GM18502 (cell line): ENCODE measurements at regions not wholly inside any gene's neighbourhood (a gene's known extent, or its start where the extent isn't known, plus 50 kb on each side); places are given as distances from the start of the nearest gene placed in this dataset.
"Not testable (repeated sequence)": the region's sequence is repeated elsewhere in the genome, so short reads cannot be mapped to it uniquely, and the experiment has no call there.

Source experiments
- ATAC-seq: cut with Tn5 transposase; IDR thresholded peaks from one replicate; pipeline ENCODE4 v1.9.1; 2021; ENCODE audit warnings: mild to moderate bottlenecking; ENCODE audit not compliant: unreplicated experiment, poor library complexity

DNA sequence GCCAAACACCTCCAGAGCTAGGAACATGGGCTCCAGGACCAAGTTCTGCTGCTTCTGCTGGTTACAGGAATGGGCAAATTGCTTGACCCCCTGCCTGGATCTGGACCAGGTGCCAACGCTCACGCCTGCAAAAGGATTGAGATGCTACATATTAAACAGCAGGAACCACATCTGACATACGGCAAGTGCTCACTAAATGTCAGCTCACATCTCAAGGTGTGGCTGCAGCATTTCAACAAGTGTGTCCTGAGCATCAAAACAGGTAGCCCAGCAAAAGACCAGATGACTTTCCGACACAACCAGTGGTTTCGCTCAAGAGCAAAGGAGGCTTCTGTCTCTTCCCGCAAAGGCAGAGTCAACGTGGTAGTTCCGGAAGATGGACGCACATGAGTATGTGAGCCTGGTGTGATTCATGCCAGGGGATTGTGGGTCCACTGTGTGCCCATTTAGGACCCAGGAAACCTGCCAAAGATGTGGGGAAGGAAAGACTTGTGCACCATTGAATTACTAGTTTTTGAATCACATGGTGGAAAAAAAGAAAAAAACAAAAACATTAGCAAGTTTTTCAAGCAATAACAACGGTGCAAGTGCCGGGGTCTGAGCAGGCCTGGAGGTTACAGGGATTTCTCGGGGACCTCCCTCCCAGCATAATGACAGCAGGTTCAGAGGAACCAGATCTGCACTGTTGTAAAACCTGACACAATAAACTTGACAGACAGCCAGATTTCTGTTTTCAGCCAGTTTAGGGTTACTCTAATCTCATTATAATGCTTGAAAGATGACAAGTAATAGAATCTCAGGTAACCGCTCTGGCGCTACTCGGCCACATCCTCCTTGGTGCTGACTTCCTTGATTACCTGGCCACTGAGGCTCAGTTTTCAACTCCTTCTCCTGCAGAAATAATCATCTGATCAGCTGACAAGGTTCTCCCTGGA is 77.9 kb downstream of the SOX1 start:
- no peak for ATAC-seq

DNA sequence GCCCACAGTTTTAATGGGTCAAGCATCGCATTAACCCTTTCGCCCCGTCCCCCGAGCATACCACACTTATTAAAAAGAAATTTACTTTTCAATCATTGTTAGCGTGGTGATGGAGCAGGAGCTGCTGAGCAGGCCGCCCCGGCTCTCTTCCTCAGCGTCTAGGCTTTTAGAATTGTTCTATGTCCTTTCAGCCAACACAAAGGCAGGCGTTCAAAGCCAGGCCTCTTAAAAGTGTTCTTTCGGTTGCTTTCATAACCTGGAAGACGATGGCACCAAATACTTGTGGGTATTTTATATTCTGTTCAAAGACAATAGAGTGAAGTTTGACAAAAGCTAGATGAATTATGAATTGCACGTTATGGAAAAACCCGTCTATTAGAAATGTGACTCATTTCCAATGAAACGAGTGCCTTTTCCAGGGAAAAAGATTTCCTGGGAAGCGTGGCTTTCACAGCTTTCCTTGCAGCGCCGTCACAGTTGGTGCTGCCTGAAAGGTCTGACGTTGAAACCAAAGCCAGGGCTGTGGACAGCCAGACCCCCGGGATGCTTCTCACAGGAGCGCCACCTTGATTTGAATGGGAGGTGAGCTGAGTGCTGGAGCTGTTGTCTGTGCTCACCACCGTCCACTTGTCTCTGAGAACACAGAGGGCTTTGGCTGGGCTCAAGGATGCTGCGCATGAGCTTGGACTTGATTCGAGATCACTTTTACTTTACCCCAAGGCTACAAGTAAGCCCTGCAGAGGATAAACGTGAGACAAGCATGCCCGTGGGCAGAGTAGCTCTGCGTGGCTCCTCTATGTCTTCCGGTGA is 78.8 kb downstream of the SOX1 start:
- ATAC-seq = no peak

DNA sequence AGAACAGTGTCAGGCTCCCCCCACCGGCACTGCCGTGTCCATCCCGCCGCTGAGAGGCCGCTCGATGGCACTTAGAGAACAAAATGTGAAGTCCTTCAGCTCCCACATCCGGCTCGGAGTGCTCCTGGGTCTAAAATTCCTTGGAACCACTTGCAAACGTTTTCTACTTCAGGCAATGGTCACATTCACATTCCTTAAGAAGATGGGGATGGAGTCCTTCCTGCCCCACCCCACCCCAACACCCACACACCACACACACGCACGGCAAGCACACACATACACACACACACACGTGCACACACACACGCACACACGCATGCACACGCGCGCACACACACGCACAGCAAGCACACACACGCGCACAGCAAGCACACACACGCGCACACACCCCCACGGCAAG is 83.4 kb downstream of the SOX1 start:
- ATAC-seq = no peak

DNA sequence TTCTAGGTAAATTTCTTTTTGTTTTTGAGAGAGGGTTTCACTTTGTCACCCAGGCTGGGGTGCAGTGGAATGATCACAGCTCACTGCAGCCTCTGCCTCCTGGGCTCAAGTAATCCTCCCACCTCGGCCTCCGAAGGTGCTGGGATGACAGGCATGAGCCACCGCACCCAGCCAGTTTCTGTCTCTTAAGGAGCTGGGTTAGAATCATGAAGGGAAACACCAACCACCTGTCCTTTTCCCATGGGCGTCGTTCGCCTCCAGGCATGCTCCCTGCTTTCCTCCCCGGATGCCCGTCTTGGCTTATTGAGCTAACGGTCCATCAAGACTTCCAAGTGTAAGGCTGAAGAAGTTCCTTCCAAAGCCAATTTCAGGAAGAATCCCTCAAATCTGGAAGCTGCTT is 85.9 kb downstream of the SOX1 start:
- ATAC-seq = no peak

DNA sequence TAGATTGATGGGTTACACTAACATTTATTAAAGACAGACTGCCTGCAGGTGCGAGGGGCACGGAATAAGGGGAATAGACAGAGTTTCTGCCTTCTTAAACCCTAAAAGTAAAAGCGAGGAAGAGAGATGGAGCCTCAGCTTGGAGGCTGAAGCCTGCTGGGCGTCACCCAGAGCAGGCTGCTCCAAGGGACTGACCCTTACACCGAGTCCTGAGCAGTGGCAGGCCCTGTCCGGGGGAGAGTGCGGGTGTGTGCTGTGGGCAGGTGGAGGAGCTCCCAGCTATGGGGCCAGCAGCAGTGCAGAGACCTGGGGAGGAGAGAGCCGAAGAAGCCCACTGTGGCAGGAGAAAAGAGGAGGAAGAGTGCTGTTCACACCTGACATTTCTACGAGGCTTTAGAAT is 86.4 kb downstream of the SOX1 start:
- no peak for ATAC-seq

DNA sequence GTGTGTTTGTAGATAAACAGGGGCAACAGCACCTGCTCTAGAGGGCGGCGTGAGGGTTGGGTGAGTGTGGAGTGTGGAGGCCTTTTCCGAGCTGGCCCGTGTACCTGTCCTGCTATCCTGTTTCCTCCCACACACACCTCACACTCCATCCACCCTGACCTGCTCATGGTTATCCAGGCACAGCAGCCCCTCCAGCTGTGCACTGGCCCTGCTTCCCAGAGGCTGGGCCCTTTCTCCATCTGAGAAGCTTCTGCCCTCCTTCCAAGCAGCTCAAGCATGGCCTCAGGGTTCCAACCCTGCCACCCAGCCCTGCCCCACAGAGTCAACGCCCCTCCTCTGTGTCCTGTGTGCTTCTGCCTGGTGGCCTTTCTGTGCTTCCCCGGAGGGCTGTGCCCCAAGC is 86.9 kb downstream of the SOX1 start:
- no peak for ATAC-seq

DNA sequence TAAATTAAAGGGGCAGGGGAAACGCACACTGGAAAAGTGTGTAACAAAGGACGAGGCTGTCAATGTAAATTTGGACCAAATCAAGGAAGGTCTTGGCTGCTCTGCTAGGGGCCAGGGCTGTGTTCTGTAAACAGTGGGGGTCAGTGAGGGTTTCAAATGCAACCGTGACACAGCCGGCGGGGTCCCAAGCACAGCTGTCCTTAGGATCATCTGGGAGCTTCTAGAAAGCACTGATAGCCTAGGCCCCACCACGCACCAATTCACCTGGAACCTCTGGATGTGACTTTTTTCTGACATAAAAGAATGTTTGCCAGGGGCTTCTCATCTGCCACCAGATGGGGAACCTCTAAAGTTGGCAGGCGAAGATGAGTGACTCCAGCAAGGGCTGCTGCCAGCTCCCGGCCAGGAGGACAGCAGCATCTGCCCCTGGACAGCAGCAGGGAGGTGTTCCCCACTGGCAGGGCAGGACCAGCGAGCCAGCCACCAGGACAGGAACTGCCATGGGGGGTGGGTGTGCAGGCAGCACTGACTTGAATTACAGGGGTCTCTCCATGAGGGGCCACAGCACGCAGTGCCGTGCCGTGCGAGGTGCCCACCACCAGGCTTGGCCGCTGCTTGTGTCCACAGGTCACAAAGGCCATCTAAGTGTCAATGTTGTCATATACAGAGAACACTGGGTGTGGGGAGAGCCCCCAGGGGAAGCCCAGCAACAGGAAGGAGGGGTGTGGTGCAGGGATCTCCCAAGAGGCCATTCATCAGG is 87.5 kb downstream of the SOX1 start:
- ATAC-seq = no peak

DNA sequence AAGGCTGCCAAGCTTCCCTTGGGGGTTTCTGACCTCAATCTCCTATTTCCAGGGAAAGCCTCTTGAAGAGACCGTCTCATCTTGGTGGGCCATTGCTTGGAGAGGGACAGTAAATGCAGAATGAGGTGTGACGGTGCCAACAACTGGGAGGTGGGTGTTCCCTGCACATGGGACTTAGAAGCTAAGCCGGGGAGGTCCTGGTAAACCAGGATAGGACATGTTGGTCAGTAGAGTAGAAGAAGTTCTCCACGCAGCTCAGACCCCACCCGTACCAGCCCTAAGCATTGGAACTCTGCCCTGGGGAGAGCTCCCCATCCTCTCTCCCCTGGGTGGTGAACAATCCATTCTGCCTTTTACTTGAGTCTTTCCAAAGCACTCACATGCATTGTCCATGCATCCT is 92.0 kb downstream of the SOX1 start:
- no peak for ATAC-seq

DNA sequence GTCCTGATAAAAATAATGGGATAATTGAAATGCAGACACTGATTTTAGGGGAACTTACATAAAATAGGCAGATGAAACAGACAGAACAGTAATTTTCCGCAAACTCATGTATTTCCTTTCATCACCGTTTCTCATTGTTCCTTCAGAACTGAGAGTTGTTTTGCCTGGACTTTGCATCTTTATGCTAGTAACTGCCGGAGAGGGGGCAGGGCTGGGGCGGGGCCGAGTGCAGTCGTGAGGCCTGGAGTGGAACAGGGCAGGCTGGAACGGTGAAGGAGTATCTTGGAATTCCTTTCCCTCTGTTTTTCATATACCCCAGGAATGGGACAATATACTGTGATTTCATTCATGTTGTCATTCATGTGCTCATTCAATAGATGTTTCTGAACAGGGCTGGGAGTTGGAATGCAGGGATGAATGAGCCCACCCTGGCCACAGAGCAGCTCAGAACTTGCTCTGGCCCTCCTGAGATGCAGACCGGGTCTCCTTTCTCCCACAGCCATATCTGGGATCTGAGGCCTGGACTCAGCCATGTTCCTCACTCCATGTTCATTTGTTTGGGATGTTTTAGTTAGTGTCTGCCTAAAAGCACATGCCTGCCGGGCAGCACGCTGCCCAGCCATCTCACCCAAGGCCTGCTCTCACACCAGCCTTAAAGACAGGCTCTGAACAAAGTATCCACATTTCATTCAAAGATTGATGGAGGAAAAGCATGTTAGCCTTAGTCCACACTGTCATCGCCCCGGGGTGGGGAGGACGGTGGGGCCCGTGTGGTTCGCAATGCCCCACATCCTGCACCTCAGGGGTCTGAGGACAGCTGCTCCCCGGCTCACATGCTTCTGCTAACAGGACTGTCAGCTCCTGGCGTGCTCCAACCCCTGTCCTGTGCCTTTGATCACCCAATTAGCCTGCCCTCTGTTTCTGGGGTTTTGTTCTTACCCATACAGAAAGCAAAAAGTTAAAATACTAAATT is 92.9 kb downstream of the SOX1 start:
- ATAC-seq = no peak

DNA sequence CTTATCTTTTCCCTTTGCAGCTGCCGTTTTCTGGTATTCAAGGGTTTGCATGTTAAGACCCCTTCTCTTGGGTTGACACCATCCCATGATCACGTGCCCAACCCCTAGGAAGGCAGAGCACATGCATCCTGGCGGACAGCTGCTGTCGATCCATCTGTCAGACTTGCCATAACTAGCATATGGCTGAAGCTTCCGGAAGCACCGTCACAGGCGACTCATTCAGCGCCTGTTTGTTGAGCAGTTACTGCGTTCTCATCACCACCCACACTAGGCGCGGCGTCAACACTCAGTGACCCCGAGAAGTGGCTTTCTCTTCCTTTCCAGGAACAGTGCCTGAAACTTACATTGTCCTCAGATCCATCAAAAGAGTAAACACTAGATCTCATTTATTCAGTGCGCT is 93.6 kb downstream of the SOX1 start:
- ATAC-seq = no peak

DNA sequence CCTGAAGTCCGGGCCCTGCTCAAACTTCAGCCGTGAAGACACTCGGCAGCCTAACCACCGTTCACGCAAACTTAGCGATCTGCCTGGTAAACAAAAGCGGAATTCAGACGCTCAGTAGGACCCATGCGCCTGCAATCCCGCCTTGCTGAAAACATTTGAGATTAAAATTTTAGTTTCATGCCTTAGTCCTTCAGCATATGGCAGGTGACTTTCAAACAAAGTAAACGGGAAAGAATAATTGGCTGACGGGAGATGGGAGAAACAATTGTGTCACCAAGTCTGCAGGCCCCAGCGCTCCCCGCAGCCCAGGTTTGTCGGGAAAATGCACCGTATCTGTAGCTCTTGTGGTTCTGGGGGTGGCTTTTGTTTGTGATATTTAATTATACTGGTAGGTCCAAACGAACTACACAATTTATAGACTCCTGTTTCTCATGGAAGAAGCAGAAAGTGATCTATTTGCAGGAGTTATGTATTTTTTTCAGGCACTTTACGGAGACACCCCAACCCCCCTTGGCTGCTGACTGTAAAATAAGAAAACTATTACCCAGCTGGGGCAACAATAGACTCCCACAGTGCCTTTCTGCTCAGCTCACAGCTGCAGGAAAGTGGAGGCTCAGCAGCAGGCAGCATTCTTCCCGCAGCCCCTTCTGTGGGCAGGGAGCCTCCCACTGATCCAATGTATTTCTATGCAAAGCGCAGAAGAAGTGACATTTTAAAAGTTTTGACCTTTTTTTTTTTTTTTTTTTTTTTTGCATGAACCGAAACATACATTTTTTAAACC is 94.8 kb downstream of the SOX1 start:
- no peak for ATAC-seq

DNA sequence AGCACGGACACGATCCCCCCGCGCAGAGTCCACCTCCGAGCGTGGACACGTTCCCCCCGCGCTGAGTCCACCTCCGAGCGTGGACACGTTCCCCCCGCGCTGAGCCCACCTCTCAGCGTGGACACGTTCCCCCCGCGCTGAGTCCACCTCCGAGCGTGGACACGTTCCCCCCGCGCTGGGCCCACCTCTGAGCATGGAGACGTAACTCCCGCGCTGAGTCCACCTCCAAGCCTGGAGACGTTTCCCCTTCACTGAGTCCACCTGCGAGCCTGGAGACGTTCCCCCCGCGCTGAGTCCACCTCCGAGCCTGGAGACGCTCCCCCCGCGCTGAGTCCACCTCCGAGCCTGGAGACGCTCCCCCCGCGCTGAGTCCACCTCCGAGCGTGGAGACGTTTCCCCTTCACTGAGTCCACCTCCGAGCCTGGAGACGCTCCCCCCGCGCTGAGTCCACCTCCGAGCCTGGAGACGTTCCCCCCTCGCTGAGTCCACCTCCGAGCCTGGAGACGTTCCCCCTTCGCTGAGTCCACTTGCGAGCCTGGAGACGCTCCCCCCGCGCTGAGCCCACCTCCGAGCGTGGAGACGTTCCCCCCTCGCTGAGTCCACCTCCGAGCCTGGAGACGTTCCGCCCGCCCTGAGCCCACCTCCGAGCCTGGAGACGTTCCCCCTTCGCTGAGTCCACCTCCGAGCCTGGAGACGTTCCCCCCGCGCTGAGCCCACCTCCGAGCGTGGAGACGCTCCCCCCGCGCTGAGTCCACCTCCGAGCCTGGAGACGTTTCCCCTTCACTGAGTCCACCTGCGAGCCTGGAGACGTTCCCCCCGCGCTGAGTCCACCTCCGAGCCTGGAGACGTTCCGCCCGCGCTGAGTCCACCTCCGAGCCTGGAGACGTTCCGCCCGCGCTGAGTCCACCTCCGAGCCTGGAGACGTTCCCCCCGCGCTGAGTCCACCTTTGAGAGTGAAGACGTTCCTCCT is 97.0 kb downstream of the SOX1 start:
- ATAC-seq = not testable (repeated sequence)

DNA sequence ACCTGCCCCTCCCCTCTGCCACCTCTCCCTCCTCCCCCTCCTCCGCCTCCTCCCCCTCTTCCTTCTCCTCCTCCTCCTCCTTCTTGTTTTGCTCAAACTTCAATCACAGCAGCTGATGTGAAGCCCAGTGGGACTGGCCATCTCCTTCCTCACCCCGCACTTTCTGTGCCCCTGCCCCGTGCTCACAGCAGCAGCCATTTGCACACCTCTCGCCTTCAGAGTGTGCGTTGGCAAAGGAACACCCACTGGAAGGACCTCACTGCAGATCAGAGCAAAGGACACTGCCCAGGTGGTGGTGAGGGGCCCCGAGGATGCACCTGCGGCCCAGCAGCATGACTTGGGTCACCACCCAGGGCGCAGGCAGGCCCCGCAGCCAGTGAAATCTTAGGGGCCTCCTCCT is 98.8 kb downstream of the SOX1 start:
- ATAC-seq = no peak

DNA sequence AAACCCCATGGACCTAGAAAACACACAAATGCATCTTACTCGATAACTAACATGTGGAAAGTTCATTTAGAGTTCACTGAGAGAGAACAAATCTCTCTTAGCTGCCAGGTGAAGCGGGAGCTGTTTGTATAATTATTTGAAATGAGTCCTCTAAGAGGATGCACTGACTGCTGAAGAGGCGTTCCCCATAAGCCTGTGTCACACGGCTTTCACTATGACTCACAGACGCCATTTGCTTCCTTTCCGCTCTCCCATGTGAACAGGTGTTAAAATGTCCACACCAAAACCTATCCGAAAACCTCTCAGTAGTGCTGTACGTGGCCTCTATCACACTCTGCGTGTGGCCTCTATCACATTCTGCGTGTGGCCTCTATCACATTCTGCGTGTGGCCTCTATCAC is 101.8 kb downstream of the SOX1 start:
- ATAC-seq = no peak

DNA sequence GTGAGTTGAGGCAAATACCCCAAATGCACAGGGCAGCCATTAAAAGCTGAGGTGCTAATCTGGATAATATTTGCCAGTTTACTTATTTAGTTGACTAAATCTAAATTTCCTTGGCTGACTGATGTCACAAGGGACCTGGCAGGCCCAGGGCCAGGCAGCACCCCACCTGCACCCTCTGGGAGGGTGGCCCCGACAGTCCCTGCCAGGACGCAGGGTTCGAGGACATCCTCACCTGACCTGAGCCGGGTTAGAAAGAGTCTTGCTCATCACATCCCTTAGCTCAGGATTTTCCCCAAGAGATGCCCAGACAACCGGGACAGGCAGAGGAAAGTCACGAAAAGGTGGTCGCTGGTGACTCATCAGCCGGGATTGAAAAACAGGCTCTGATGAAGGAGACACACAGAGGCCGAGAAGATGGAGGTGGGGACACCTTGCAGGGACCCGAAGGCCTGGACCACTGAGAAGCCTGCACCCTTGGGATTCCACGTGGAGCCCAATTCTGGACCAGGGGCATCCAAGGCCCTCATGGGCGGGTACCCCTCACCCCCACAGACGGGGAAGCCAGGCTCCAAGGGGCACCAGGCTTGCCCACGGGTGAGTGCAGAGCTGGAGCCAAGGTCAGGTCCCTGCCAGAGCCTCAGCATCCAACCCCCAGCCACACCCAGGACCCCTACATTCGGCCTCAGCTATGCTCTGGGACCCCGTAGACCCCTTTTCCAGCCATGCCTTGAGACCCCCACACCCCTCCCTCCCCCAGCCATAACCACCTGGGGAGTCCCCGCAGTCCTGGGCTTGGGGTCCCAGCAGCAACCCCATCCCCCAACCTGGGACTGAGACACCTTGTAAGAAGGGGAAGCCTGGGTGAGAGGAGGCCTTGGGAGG is 103.2 kb downstream of the SOX1 start:
- no peak for ATAC-seq

DNA sequence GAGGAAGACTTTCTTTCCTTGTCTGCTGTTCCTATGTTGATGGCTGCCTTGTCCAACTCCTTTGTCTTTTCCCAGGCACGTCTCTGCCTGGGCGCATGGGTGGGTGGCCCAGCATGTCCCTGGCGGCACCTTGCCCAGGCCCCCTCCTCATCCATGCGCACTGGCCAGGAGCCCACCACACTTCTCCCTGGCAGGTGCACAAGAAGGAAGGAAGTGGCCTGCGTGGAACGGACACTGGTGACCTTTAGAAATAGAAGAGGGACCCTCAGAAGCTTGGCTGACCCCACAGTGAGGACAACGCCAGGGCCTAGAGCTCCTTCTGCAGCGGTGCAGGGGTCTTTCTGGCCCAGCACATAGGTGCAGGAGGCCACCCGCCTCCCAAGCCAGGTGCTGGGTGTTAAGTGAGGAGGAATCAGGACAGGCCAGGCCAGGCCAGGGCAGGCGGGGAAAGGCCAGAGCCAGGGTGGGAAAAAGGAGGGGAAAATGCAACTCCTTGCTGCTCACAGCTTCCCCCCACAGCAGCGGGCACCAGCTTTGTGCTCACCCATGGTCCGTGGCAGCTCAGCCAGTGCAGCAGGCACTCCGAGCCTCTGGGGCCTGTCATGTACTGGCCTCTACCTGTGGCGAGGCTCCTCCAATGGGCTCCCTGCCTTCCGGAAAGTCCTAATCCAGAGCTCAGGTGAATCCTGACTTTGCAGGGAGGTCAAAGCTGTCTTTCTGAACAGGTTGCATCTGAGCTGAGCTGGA is 104.0 kb downstream of the SOX1 start:
- ATAC-seq = no peak
